HepG2 (cell line): ENCODE measurements at regions not wholly inside any gene's neighbourhood (a gene's known extent, or its start where the extent isn't known, plus 50 kb on each side); places are given as distances from the start of the nearest gene placed in this dataset.

ENCODE experiments used
- ATAC-seq: fragments of 200-7000 bp; cut with Tn5 transposase; 3 replicates; pipeline ENCODE4 v1.9.1; 2020; ENCODE audit warnings: mild to moderate bottlenecking, moderate library complexity
- BruUV-seq: library from RNA; stranded (reverse); fragments of 400-500 nt; replicated peaks from 2 replicates; lab custom pipeline; 2021; lab: Mats Ljungman, UMichigan
- CTCF ChIA-PET: fragments of 300-600 bp; formaldehyde crosslinking; extraction: SDS; loops from one replicate; lab custom pipeline; 2021; ENCODE audit warnings: low total read pairs, inconsistent platforms, low intra/inter-chr PET ratio; lab: Yijun Ruan, JAX
- POLR2A ChIA-PET: fragments of 350-600 bp; sonication (Branson Sonifier 250); formaldehyde crosslinking; loops from one replicate; lab custom pipeline; 2020; ENCODE audit warnings: antibody characterized with exemption, inconsistent platforms; lab: Yijun Ruan, JAX
- DNase-seq: peaks from one replicate; pipeline ENCODE4 v3.0.0-alpha.2; 2015; ENCODE audit warnings: low spot score
- FAIRE-seq: peaks from 3 replicates; lab custom pipeline; 2011; peaks lifted over from hg19 to GRCh38; lab: Jason Lieb, UNC
- H2AFZ ChIP-seq: one replicate; pipeline ENCODE4 v1.6.1; 2011; ENCODE audit warnings: low read length, inconsistent platforms
- H3K27ac ChIP-seq: fragments of 300-600 bp; 3 replicates; pipeline ENCODE4 v1.8.0; 2011; ENCODE audit warnings: mixed run types, mild to moderate bottlenecking, mixed read lengths, low read length, inconsistent platforms; ENCODE audit not compliant: insufficient read depth; ENCODE audit errors: extremely low read length
- H3K27me3 ChIP-seq, 2 experiments: fragments of 200-600 bp in 1 of 2; 2 replicates in 1 of 2; 3 replicates in 1 of 2; pipeline versions ENCODE4 v1.6.0 to v1.8.0; 2011; ENCODE audit warnings: low read length in 2 of 2, mild to moderate bottlenecking in 2 of 2, moderate library complexity in 2 of 2, inconsistent platforms in 1 of 2; ENCODE audit not compliant: insufficient read depth in 2 of 2, control insufficient read depth in 1 of 2
- H3K36me3 ChIP-seq, 2 experiments: fragments of 200-600 bp in 1 of 2; replicated peaks in 1 of 2; 2 replicates in 1 of 2; 3 replicates in 1 of 2; pipeline versions ENCODE4 v1.5.1 to v1.8.0; 2011; ENCODE audit warnings: low read length in 2 of 2, inconsistent platforms in 1 of 2; ENCODE audit not compliant: insufficient read depth in 2 of 2, control insufficient read depth in 1 of 2
- H3K4me1 ChIP-seq: 2 replicates; pipeline ENCODE4 v1.5.1; 2012; ENCODE audit warnings: low read length, inconsistent platforms; ENCODE audit not compliant: insufficient read depth
- H3K4me2 ChIP-seq: 2 replicates; pipeline ENCODE4 v1.6.0; 2011; ENCODE audit warnings: low read depth, low read length, inconsistent platforms
- H3K4me3 ChIP-seq, 3 experiments: fragments of 200-600 bp in 1 of 3; sonication (generic), shearing (Covaris generic) in 1 of 3; replicated peaks in 1 of 3; 2 replicates each; pipeline ENCODE4 v1.5.1; 2011 to 2016; ENCODE audit warnings: low read length in 3 of 3, inconsistent platforms in 2 of 3, low read depth in 2 of 3, mild to moderate bottlenecking in 2 of 3, control low read depth in 1 of 3, mixed read lengths in 1 of 3; ENCODE audit not compliant: insufficient read depth in 1 of 3
- H3K79me2 ChIP-seq: one replicate; pipeline ENCODE4 v1.6.1; 2011; ENCODE audit warnings: low read length, inconsistent platforms; ENCODE audit not compliant: insufficient read depth
- H3K9ac ChIP-seq: 2 replicates; pipeline ENCODE4 v1.6.0; 2011; ENCODE audit warnings: mild to moderate bottlenecking, low read depth, low read length, inconsistent platforms; ENCODE audit not compliant: insufficient read depth
- H3K9me3 ChIP-seq: 2 replicates; pipeline ENCODE4 v1.5.1; 2012; ENCODE audit warnings: mild to moderate bottlenecking, low read length
- H4K20me1 ChIP-seq: 2 replicates; pipeline ENCODE4 v1.6.0; 2011; ENCODE audit warnings: inconsistent platforms, mild to moderate bottlenecking, low read length, moderate library complexity; ENCODE audit not compliant: insufficient read depth
- CAMTA2 ChIP-seq: sonication (generic); formaldehyde crosslinking; IDR thresholded peaks from 2 replicates; pipeline ENCODE4 v1.4.0; 2020; ENCODE audit warnings: mild to moderate bottlenecking, missing genetic modification reagents, borderline replicate concordance
- HOXA3 ChIP-seq: sonication (generic); formaldehyde crosslinking; IDR thresholded peaks from 2 replicates; pipeline ENCODE4 v1.5.0; 2020; ENCODE audit warnings: missing genetic modification reagents
- SRSF1 ChIP-seq: fragments of 200-400 bp; formaldehyde crosslinking; optimal IDR thresholded peaks from 2 replicates; pipeline ENCODE3; 2017; ENCODE audit warnings: mild to moderate bottlenecking, low read depth, low read length, moderate library complexity
- THRA ChIP-seq: sonication (generic); formaldehyde crosslinking; IDR thresholded peaks from 2 replicates; pipeline ENCODE4 v1.4.0; 2020; ENCODE audit warnings: missing genetic modification reagents, borderline replicate concordance
- ZHX2 ChIP-seq, 2 experiments: sonication (generic) in 1 of 2; formaldehyde crosslinking in 1 of 2; IDR thresholded peaks; 2 replicates each; pipeline versions ENCODE4 v1.6.1 to v1.9.0; 2014 to 2022; ENCODE audit warnings: antibody characterized with exemption in 1 of 2, borderline replicate concordance in 1 of 2, inconsistent platforms in 1 of 2, low read depth in 1 of 2, missing genetic modification reagents in 1 of 2
- ZNF549 ChIP-seq: sonication (generic); formaldehyde crosslinking; IDR thresholded peaks from 2 replicates; pipeline ENCODE4 v1.5.0; 2020; ENCODE audit warnings: missing genetic modification reagents
- ZNF615 ChIP-seq: sonication (generic); formaldehyde crosslinking; IDR thresholded peaks from 2 replicates; pipeline ENCODE4 v1.5.0; 2020; ENCODE audit warnings: mild to moderate bottlenecking, missing genetic modification reagents, borderline replicate concordance
- WGBS: methylation state at CpG from one replicate; pipeline ENCODE4 v1.1.6; 2017; ENCODE audit warnings: low lambda C conversion rate; 5-methylcytosine and 5-hydroxymethylcytosine counted together
- in situ Hi-C: cut with HindIII; loops from 2 replicates; pipeline ENCODE4 v1.10.0; 2017; ENCODE audit warnings: low pct_unique_long_range_greater_than_20kb; ENCODE audit not compliant: extremely low pct_ligation_motif_present
- intact Hi-C: fragments of 100-400 bp; cut with micrococcal nuclease; formaldehyde crosslinking; loops from one replicate; pipeline ENCODE4 v1.10.0; 2022; ENCODE audit not compliant: unreplicated experiment

GRCh38 chr9:78515108-78515507 lies 218.2 kb downstream of the PSAT1 start (continued):
- no peak for TF ChIP-seq ZHX2 (IDR thresholded peaks at IDR 0.05; ENCODE audit: low read depth)
- TF ChIP-seq ZHX2 (CRISPR knock-in tag; IDR thresholded peaks at IDR 0.05; ENCODE audit: borderline replicate concordance) = no peak

- H3K9me3 ChIP-seq = peaks cover 18% of the 10 kb centered on the region
- POLR2A ChIA-PET = no interaction called here
- no peak overlapping the region for H2AFZ ChIP-seq
- CTCF ChIA-PET = no interaction called here
- H3K27me3 ChIP-seq = no peaks in the 10 kb centered on the region
- H3K9ac ChIP-seq = no peak overlapping the region
- H3K36me3 ChIP-seq = no peaks in the 10 kb centered on the region
- DNase-seq = no peak
- ATAC-seq = no peak
- no TSS peak for BruUV-seq
- H3K4me2 ChIP-seq = no peak overlapping the region
- in situ Hi-C loops = no loop called here
- no peak for FAIRE-seq
- H3K4me1 ChIP-seq = no peaks in the 10 kb centered on the region
- TF ChIP-seq ZNF615 = no peak
- TF ChIP-seq SRSF1 = no peak
- no peak for TF ChIP-seq CAMTA2 (CRISPR knock-in tag)
- TF ChIP-seq THRA (CRISPR knock-in tag) = no peak
- no peak for TF ChIP-seq HOXA3 (CRISPR knock-in tag)
- no peak for TF ChIP-seq ZNF549 (CRISPR knock-in tag)
- no peaks in the 10 kb centered on the region for H3K79me2 ChIP-seq
- H4K20me1 ChIP-seq = no peaks in the 10 kb centered on the region
- WGBS = 0% methylated on average over 1 of the region's 4 CpGs
- H3K4me3 ChIP-seq = no peak overlapping the region
- intact Hi-C loops = no loop called here
- H3K27ac ChIP-seq = no peak overlapping the region
Measured at GRCh38 chr9:78519786-78520185, 222.9 kb downstream of the PSAT1 start.
